ENCODE measurements at regions not wholly inside any gene's neighbourhood (a gene's known extent, or its start where the extent isn't known, plus 50 kb on each side); places are given as distances from the start of the nearest gene placed in this dataset.

GRCh38 chr10:60446070-60446833 is 56.6 kb upstream of the ANK3 start:
- TF ChIP-seq REST (IDR thresholded peaks at IDR 0.05; ENCODE audit: unreplicated experiment) (no peak), CTCF (conservative IDR thresholded peaks at IDR 0.05; ENCODE audit: low read depth in 2 of 2) (no peak), ZNF114 (CRISPR knock-in tag; IDR thresholded peaks at IDR 0.05) (no peak), STAT1 (IDR thresholded peaks at IDR 0.05; ENCODE audit: unreplicated experiment) (no peak), POLR2AphosphoS5 (IDR thresholded peaks at IDR 0.05; ENCODE audit: low read depth) (no peak), JUNB (IDR thresholded peaks at IDR 0.05; ENCODE audit: unreplicated experiment) (no peak), ZNF331 (CRISPR knock-in tag; IDR thresholded peaks at IDR 0.05; ENCODE audit: low read depth) (no peak), ZNF462 (CRISPR knock-in tag; IDR thresholded peaks at IDR 0.05) (no peak), CREB1 (CRISPR knock-in tag; IDR thresholded peaks at IDR 0.05; ENCODE audit: low read depth) (no peak)
- DNase-seq (ENCODE audit: low spot score) (peak; percentile 17), ATAC-seq (no peak)
- no peaks in the 10 kb centered on the region for H3K27me3 ChIP-seq (ENCODE audit: insufficient read depth)
- no peak overlapping the region for H3K4me3 ChIP-seq
- Mint-ChIP-seq H3K27ac (no peak overlapping the region; the same call in 1 of the 2 replicates), H3K4me1 (peaks cover 29% of the 10 kb centered on the region), H3K27me3 (ENCODE audit: insufficient read depth, low read depth, poor library complexity) (no peaks in the 10 kb centered on the region), H3K4me3 (no peak overlapping the region), H3K9me3 (no peaks in the 10 kb centered on the region), H3K36me3 (ENCODE audit: low read depth) (no peaks in the 10 kb centered on the region)
- no peaks in the 10 kb centered on the region for H4K20me1 ChIP-seq (replicated peaks; ENCODE audit: insufficient read depth)
- H3K4me1 ChIP-seq (ENCODE audit: insufficient read depth), result peaks cover 6% of the 10 kb centered on the region; the same call in 1 of the 2 replicates
- no peaks in the 10 kb centered on the region for H3K9me2 ChIP-seq (ENCODE audit: insufficient read depth)
- no peaks in the 10 kb centered on the region for H3K79me2 ChIP-seq (replicated peaks; ENCODE audit: insufficient read depth)
- no peak overlapping the region for H3K27ac ChIP-seq (ENCODE audit: low read depth)
- H3K36me3 ChIP-seq (ENCODE audit: insufficient read depth), result no peaks in the 10 kb centered on the region
- no peaks in the 10 kb centered on the region for H3F3A ChIP-seq (replicated peaks; ENCODE audit: low read depth)
- H2AFZ ChIP-seq, result no peak overlapping the region
- no peak overlapping the region for H3K4me2 ChIP-seq

All from GM23338 (cell line).